CD4-positive, alpha-beta T cell treated with Interferon alpha-2 for 1 hour (primary cell): ENCODE measurements at regions not wholly inside any gene's neighbourhood (a gene's known extent, or its start where the extent isn't known, plus 50 kb on each side); places are given as distances from the start of the nearest gene placed in this dataset.
"Not testable (repeated sequence)": the region's sequence is repeated elsewhere in the genome, so short reads cannot be mapped to it uniquely, and the experiment has no call there.

Experiments used
- DNase-seq, 2 donors: peaks; one replicate each; pipeline ENCODE4 v3.0.0-alpha.2; 2020 to 2022

GRCh38 chr18:8913606-8914403 is 188.7 kb upstream of the NDUFV2 start:
- not testable (repeated sequence) for DNase-seq

GRCh38 chr18:8914404-8915264 is 187.9 kb upstream of the NDUFV2 start:
- not testable (repeated sequence) for DNase-seq

GRCh38 chr18:8920856-8921787 is 181.4 kb upstream of the NDUFV2 start:
- not testable (repeated sequence) for DNase-seq

- DNase-seq: no peak
Observed at GRCh38 chr18:8926464-8926863, 176.0 kb upstream of the NDUFV2 start.

- DNase-seq: no peak
Observed at GRCh38 chr18:8928044-8928443, 174.5 kb upstream of the NDUFV2 start.

- DNase-seq: no peak
Observed at GRCh38 chr18:8928847-8929780, 173.4 kb upstream of the NDUFV2 start.

- no peak for DNase-seq
Observed at GRCh38 chr18:8930990-8931616, 171.4 kb upstream of the NDUFV2 start.

GRCh38 chr18:8932866-8933265 is 169.6 kb upstream of the NDUFV2 start:
- DNase-seq: no peak

GRCh38 chr18:8933714-8934284 is 168.7 kb upstream of the NDUFV2 start:
- DNase-seq: no peak

GRCh38 chr18:8935346-8935745 is 167.2 kb upstream of the NDUFV2 start:
- not testable (repeated sequence) for DNase-seq

GRCh38 chr18:8936619-8937018 is 165.9 kb upstream of the NDUFV2 start:
- DNase-seq: no peak

- DNase-seq: no peak
Observed at GRCh38 chr18:8937160-8938094, 165.1 kb upstream of the NDUFV2 start.

- DNase-seq: no peak
Observed at GRCh38 chr18:8938817-8939216, 163.7 kb upstream of the NDUFV2 start.

GRCh38 chr18:8942021-8942908 is 160.2 kb upstream of the NDUFV2 start:
- DNase-seq: no peak

- DNase-seq: no peak
Observed at GRCh38 chr18:8942909-8943545, 159.5 kb upstream of the NDUFV2 start.

- no peak for DNase-seq
Observed at GRCh38 chr18:8943900-8944870, 158.3 kb upstream of the NDUFV2 start.

- no peak for DNase-seq
Observed at GRCh38 chr18:8944871-8945245, 157.6 kb upstream of the NDUFV2 start.
